Liver (tissue), 3 donors: ENCODE measurements at regions not wholly inside any gene's neighbourhood (a gene's known extent, or its start where the extent isn't known, plus 50 kb on each side); places are given as distances from the start of the nearest gene placed in this dataset.

Source experiments
- GABPA ChIP-seq, 2 donors: IDR thresholded peaks in 1 of 2; conservative IDR thresholded peaks in 1 of 2; 2 replicates each; pipeline ENCODE4 v1.6.1; 2016; ENCODE audit warnings: antibody characterized with exemption in 2 of 2, mild to moderate bottlenecking in 1 of 2, moderate library complexity in 1 of 2
- HNF4A ChIP-seq, 2 donors: conservative IDR thresholded peaks; 2 replicates each; pipeline ENCODE4 v1.6.1; 2016; ENCODE audit warnings: antibody characterized with exemption in 2 of 2, mild to moderate bottlenecking in 2 of 2
- JUND ChIP-seq, 2 donors: IDR thresholded peaks; 2 replicates each; pipeline ENCODE4 v1.6.1; 2016; ENCODE audit warnings: antibody characterized with exemption in 2 of 2
- RAD21 ChIP-seq, 2 donors: IDR thresholded peaks; 2 replicates each; pipeline ENCODE4 v1.6.1; 2016; ENCODE audit warnings: antibody characterized with exemption in 2 of 2, mild to moderate bottlenecking in 2 of 2
- SP1 ChIP-seq: IDR thresholded peaks from 2 replicates; pipeline ENCODE4 v1.6.1; 2018; ENCODE audit warnings: antibody characterized with exemption, mild to moderate bottlenecking
- TAF1 ChIP-seq: conservative IDR thresholded peaks from 2 replicates; pipeline ENCODE4 v1.6.1; 2016; ENCODE audit warnings: antibody characterized with exemption, mild to moderate bottlenecking
- TF ChIP-seq, protein P1 (sequence below): IDR thresholded peaks from 2 replicates; pipeline ENCODE4 v1.6.1; 2016; ENCODE audit warnings: antibody characterized with exemption
- TF ChIP-seq, protein P2 (sequence below): fragments of 150-350 bp; IDR thresholded peaks from 2 replicates; pipeline ENCODE4 v1.5.1; 2017; ENCODE audit warnings: improper control_type of control experiment, low read depth, low read length; ENCODE audit not compliant: missing input control
- TF ChIP-seq, protein P3 (sequence below): IDR thresholded peaks from 2 replicates; pipeline ENCODE4 v1.6.1; 2016; ENCODE audit warnings: antibody characterized with exemption, mild to moderate bottlenecking
- donor health status: healthy.
- donor health status: healthy.

DNA sequence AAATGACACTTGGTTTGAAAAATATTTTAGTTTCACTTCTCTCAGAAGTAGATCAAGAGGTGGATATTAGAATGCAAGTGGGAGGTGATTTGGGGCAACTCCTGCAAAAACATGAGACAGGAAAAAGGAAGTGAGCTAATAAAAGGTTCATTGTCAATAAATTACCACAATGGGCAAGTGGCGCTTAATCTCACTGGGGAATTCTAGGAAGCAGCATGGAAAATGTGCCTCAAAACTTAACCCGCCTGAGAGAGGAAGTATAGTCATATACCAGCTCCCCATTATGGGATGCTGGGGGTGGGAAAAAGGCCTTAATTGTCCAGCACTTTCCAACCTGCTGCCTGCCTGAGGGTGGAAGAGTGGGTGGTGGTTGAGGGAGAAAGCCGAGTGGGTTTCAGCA lies 204.1 kb downstream of the ELAVL2 start:
- TF ChIP-seq, protein P1, sequence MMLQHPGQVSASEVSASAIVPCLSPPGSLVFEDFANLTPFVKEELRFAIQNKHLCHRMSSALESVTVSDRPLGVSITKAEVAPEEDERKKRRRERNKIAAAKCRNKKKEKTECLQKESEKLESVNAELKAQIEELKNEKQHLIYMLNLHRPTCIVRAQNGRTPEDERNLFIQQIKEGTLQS = no peak
- TF ChIP-seq, protein P2, sequence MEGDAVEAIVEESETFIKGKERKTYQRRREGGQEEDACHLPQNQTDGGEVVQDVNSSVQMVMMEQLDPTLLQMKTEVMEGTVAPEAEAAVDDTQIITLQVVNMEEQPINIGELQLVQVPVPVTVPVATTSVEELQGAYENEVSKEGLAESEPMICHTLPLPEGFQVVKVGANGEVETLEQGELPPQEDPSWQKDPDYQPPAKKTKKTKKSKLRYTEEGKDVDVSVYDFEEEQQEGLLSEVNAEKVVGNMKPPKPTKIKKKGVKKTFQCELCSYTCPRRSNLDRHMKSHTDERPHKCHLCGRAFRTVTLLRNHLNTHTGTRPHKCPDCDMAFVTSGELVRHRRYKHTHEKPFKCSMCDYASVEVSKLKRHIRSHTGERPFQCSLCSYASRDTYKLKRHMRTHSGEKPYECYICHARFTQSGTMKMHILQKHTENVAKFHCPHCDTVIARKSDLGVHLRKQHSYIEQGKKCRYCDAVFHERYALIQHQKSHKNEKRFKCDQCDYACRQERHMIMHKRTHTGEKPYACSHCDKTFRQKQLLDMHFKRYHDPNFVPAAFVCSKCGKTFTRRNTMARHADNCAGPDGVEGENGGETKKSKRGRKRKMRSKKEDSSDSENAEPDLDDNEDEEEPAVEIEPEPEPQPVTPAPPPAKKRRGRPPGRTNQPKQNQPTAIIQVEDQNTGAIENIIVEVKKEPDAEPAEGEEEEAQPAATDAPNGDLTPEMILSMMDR = no peak
- no peak for TF ChIP-seq RAD21 (IDR thresholded peaks at IDR 0.05)
- no peak for TF ChIP-seq TAF1
- TF ChIP-seq, protein P3, sequence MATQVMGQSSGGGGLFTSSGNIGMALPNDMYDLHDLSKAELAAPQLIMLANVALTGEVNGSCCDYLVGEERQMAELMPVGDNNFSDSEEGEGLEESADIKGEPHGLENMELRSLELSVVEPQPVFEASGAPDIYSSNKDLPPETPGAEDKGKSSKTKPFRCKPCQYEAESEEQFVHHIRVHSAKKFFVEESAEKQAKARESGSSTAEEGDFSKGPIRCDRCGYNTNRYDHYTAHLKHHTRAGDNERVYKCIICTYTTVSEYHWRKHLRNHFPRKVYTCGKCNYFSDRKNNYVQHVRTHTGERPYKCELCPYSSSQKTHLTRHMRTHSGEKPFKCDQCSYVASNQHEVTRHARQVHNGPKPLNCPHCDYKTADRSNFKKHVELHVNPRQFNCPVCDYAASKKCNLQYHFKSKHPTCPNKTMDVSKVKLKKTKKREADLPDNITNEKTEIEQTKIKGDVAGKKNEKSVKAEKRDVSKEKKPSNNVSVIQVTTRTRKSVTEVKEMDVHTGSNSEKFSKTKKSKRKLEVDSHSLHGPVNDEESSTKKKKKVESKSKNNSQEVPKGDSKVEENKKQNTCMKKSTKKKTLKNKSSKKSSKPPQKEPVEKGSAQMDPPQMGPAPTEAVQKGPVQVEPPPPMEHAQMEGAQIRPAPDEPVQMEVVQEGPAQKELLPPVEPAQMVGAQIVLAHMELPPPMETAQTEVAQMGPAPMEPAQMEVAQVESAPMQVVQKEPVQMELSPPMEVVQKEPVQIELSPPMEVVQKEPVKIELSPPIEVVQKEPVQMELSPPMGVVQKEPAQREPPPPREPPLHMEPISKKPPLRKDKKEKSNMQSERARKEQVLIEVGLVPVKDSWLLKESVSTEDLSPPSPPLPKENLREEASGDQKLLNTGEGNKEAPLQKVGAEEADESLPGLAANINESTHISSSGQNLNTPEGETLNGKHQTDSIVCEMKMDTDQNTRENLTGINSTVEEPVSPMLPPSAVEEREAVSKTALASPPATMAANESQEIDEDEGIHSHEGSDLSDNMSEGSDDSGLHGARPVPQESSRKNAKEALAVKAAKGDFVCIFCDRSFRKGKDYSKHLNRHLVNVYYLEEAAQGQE = no peak
- TF ChIP-seq GABPA (IDR thresholded peaks at IDR 0.05 in 1 of 2, conservative IDR thresholded peaks at IDR 0.05 in 1 of 2) = no peak
- TF ChIP-seq SP1 = no peak
- TF ChIP-seq HNF4A (conservative IDR thresholded peaks at IDR 0.05) = no peak
- TF ChIP-seq JUND (IDR thresholded peaks at IDR 0.05) = no peak
